ENCODE measurements at regions not wholly inside any gene's neighbourhood (a gene's known extent, or its start where the extent isn't known, plus 50 kb on each side); places are given as distances from the start of the nearest gene placed in this dataset.

DNA sequence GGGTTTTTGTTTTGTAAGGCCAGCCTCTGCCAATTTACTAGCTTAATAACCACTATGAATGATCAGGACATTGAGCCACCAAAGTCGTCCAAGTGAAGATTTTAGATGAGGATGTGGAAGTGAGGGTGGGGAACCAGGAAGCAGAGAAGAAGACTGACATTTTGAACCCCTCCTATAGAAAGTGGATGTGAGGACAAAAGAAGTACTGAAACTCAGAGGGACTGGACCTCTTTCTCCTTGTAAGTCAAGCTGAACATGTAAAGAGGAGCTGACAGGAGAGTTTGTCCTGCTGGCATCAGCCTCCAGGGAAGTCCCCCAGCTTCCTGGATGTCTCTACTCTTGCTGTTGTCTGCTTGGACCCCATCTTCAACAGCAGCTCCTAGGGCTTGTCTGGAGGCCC lies 338.2 kb upstream of the NCAM1 start:
- in situ Hi-C loops (cut with MboI; ENCODE audit: low sequenced_read_pairs), result no loop called here
- no peaks in the 10 kb centered on the region for H3K9me3 ChIP-seq (ENCODE audit: control insufficient read depth, insufficient read depth, low read length)
- no peak overlapping the region for H3K23ac ChIP-seq (ENCODE audit: low read depth, low read length)
- no peak overlapping the region for H3K4me2 ChIP-seq (ENCODE audit: low read depth, low read length)
- H4K5ac ChIP-seq (ENCODE audit: low read depth, low read length), result no peak overlapping the region
- H3K27me3 ChIP-seq (ENCODE audit: control insufficient read depth, insufficient read depth, low read length), result no peaks in the 10 kb centered on the region
- H2BK120ac ChIP-seq (ENCODE audit: low read depth, low read length), result no peak overlapping the region
- H3K9ac ChIP-seq (ENCODE audit: low read depth, low read length), result no peak overlapping the region
- no peak overlapping the region for H4K91ac ChIP-seq (ENCODE audit: insufficient read depth, low read depth, low read length)
- no peaks in the 10 kb centered on the region for H3K4me1 ChIP-seq (ENCODE audit: control insufficient read depth, insufficient read depth, low read length)
- DNase-seq (no peak), ATAC-seq (ENCODE audit: low read depth) (no peak)
- TF ChIP-seq CHD1 (IDR thresholded peaks at IDR 0.05; ENCODE audit: low read depth, low read length) (no peak), POLR2A (IDR thresholded peaks at IDR 0.05; ENCODE audit: low read depth, low read length) (no peak), BHLHE40 (IDR thresholded peaks at IDR 0.05; ENCODE audit: low read depth, low read length) (no peak), MAFK (IDR thresholded peaks at IDR 0.05; ENCODE audit: low read depth, low read length) (no peak), RAD21 (IDR thresholded peaks at IDR 0.05; ENCODE audit: low read length) (no peak)
- TF ChIP-seq, protein P1, sequence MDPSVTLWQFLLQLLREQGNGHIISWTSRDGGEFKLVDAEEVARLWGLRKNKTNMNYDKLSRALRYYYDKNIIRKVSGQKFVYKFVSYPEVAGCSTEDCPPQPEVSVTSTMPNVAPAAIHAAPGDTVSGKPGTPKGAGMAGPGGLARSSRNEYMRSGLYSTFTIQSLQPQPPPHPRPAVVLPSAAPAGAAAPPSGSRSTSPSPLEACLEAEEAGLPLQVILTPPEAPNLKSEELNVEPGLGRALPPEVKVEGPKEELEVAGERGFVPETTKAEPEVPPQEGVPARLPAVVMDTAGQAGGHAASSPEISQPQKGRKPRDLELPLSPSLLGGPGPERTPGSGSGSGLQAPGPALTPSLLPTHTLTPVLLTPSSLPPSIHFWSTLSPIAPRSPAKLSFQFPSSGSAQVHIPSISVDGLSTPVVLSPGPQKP (IDR thresholded peaks at IDR 0.05; ENCODE audit: borderline replicate concordance, low read depth, low read length), result no peak
- TF ChIP-seq, protein P2, sequence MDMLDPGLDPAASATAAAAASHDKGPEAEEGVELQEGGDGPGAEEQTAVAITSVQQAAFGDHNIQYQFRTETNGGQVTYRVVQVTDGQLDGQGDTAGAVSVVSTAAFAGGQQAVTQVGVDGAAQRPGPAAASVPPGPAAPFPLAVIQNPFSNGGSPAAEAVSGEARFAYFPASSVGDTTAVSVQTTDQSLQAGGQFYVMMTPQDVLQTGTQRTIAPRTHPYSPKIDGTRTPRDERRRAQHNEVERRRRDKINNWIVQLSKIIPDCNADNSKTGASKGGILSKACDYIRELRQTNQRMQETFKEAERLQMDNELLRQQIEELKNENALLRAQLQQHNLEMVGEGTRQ (IDR thresholded peaks at IDR 0.05; ENCODE audit: low read depth, low read length), result no peak
- intact Hi-C loops (cut with micrococcal nuclease), result no loop called here
- H2BK15ac ChIP-seq (ENCODE audit: low read depth, low read length), result no peak overlapping the region
- no peak overlapping the region for H2AK9ac ChIP-seq (replicated peaks; ENCODE audit: low read depth, low read length, poor library complexity)
- H3K56ac ChIP-seq (ENCODE audit: extremely low read depth, insufficient read depth, low read length), result no peak overlapping the region
- no peaks in the 10 kb centered on the region for H4K20me1 ChIP-seq (ENCODE audit: insufficient read depth, low read length)
- no peak overlapping the region for H3K14ac ChIP-seq (replicated peaks; ENCODE audit: low read depth, low read length)
- no peaks in the 10 kb centered on the region for H3K79me1 ChIP-seq (ENCODE audit: low read depth in 1 of 2, low read length in 2 of 2)
- no peak overlapping the region for H3K27ac ChIP-seq (ENCODE audit: insufficient read depth, low read length)
- no peak overlapping the region for H2AFZ ChIP-seq (replicated peaks; ENCODE audit: low read length, poor library complexity)
- no TSS peak for BruUV-seq (replicated peaks)
- dilution Hi-C loops (cut with HindIII; ENCODE audit: low sequenced_read_pairs, unreplicated experiment), result no loop called here
- no peak overlapping the region for H3K4me3 ChIP-seq (ENCODE audit: insufficient read depth, low read depth, low read length)
- no peak overlapping the region for H2AK5ac ChIP-seq (ENCODE audit: low read depth, low read length)
- H3K36me3 ChIP-seq (ENCODE audit: control insufficient read depth, insufficient read depth, low read length), result no peaks in the 10 kb centered on the region
- H3K4ac ChIP-seq (ENCODE audit: low read depth, low read length), result no peak overlapping the region
- H3K18ac ChIP-seq (ENCODE audit: low read depth, low read length), result no peak overlapping the region
- ChIA-PET CTCF (no interaction called here), POLR2A (ENCODE audit: unreplicated experiment) (no interaction called here)
- no peaks in the 10 kb centered on the region for H3K9me1 ChIP-seq (ENCODE audit: insufficient read depth, low read length)
- H2BK20ac ChIP-seq (ENCODE audit: low read depth, low read length), result no peak overlapping the region
- no CpG with 5 or more reads among the region's 1 CpG for WGBS, 2 experiments (ENCODE audit: extremely low coverage in 2 of 2, insufficient read length in 1 of 2)
- no peak overlapping the region for H4K8ac ChIP-seq (ENCODE audit: low read depth in 2 of 2, low read length in 2 of 2)
- no peak overlapping the region for H2BK5ac ChIP-seq (ENCODE audit: low read depth, low read length, poor library complexity, severe bottlenecking)
